Right ventricle myocardium inferior (tissue), 1 donor: ENCODE measurements at regions not wholly inside any gene's neighbourhood (a gene's known extent, or its start where the extent isn't known, plus 50 kb on each side); places are given as distances from the start of the nearest gene placed in this dataset.

ENCODE experiments used
- ATAC-seq: fragments of 200-7000 bp; cut with Tn5 transposase; one replicate; pipeline ENCODE4 v1.9.1; 2020; ENCODE audit warnings: mild to moderate bottlenecking, moderate library complexity
- DNase-seq: peaks from one replicate; pipeline ENCODE4 v3.0.0; 2021; ENCODE audit errors: missing footprints
- intact Hi-C: fragments of 100-400 bp; cut with DNase I; formaldehyde crosslinking; loops from one replicate; pipeline ENCODE4 v1.11.0; 2022
- donor health status: DM: no; HTN: yes; CAD: no; lungs with severe emphysema.

- intact Hi-C loops = no loop called here
- ATAC-seq = no peak
Observed at GRCh38 chr5:63596254-63596653, 366.0 kb downstream of the HTR1A start.

DNA sequence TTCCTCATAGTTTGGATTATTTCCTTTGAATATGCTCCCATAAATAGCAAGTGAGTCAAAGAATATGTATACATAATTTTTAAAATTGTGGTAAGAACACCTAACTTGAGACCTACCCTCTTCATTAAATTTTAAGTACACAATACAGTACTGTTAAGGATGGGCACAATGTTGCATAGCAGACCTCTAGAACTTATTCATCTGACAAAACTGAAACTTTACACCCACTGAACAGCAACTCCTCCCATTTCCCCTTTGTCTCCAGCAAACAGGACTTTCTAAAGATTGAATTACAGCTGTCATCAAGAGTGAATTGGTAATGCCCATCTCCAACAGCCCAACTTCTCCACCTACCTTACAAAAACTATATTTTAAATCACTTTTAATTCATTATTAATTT lies 388.9 kb downstream of the HTR1A start:
- no peak for ATAC-seq
- DNase-seq = no peak
- intact Hi-C loops = no loop called here

More at GRCh38 chr5:63596254-63596653, 366.0 kb downstream of the HTR1A start:
- no peak for DNase-seq

GRCh38 chr5:63572740-63573139 lies 389.5 kb downstream of the HTR1A start:
- intact Hi-C loops = no loop called here
- DNase-seq (no peak), ATAC-seq (no peak)

- ATAC-seq = no peak
- intact Hi-C loops = no loop called here
- DNase-seq = no peak
Observed at GRCh38 chr5:63570752-63571151, 391.5 kb downstream of the HTR1A start.

- DNase-seq = no peak
- ATAC-seq = no peak
- intact Hi-C loops = no loop called here
Observed at GRCh38 chr5:63564789-63565188, 397.5 kb downstream of the HTR1A start.

DNA sequence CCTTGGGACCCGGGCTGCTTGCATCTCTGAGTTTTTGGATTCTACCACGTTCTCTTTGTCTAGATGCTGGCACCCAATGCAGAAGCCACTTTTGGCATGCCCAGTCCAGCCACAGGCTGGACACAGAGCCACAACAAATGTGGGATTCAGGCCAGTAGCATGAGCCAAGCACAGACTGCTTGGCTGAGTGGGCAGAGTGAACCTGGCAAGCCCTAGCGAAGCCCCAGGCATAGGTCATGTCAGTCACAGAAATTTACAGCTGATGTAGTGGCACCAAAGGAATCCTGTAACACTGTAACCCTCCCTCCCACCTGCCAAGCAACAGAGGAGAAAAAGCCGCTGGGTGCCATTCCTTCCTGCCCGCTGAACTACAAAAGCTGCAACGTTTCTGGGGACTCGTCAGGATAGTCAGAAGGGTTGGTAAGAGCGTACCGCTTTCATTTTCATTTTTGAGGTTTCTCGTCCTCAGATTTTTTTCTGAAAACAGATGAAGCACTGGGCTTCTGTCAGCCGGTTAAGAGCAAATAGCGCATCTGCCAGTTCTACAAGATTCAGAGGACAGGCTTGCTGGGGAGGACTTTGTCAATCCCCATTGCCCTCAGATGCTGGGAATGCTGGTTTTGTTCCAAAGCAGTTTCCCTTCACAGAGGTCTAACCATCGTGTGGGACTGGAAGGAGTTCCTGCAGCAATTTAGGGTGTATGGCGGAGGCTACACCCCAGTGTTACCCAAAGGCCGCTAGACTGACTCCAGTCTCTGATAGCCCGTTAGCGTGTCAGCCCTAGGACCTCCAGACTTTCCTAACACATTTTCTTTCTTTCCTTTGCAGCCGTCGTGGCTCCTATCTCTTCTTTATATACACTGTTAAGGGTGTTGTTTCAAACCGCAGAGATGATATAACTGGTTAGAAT lies 399.0 kb downstream of the HTR1A start:
- no peak for DNase-seq
- ATAC-seq = no peak
- intact Hi-C loops = no loop called here

- DNase-seq (no peak), ATAC-seq (no peak)
- intact Hi-C loops = no loop called here
Observed at GRCh38 chr5:63555874-63556273, 406.4 kb downstream of the HTR1A start.

GRCh38 chr5:63554191-63554590 lies 408.1 kb downstream of the HTR1A start:
- DNase-seq = no peak
- no peak for ATAC-seq
- intact Hi-C loops = no loop called here

- intact Hi-C loops = no loop called here
- no peak for ATAC-seq
- DNase-seq = no peak
Observed at GRCh38 chr5:63553073-63553472, 409.2 kb downstream of the HTR1A start.

GRCh38 chr5:63535840-63536602 lies 426.2 kb downstream of the HTR1A start:
- intact Hi-C loops = no loop called here
- no peak for ATAC-seq
- DNase-seq = no peak

DNA sequence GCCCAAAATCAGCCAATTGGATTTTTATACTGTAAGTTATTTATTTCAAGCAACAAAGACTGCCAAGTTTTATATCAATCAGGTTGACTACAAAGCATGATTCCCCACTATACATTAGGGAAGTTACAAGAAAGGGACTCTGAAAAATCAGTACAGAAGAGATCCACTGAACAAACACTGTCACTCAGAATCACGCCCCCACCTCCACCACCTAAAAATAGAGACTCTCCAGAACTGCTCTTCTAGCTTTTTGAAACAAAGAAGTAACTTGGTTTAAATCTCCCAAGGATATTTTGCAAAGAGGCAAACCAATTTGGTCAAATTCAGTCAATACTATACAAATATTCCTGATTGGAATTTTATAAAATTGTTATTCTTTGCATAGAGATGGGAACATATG lies 438.0 kb downstream of the HTR1A start:
- ATAC-seq = no peak
- DNase-seq = no peak
- intact Hi-C loops = no loop called here

DNA sequence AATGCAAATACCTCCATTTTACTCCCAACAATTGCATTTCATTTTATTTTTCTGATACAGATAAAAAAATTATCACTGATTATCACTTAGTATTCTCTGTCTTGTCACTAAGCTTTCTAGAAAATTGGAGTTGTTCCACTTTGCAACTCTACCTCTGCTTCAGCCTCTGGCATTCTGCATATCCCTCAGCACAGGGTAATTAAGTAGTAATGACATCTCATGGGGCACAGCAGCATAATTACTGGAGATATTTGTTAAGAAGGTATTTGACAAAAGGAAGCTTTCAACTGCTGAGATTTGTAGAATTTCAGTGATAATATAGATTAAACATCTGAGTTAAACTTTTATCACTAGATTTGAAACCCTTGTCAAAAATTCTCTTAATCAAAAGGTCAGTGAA lies 446.2 kb downstream of the HTR1A start:
- DNase-seq = no peak
- ATAC-seq = no peak
- intact Hi-C loops = no loop called here

- intact Hi-C loops = no loop called here
- ATAC-seq (no peak), DNase-seq (no peak)
Observed at GRCh38 chr5:63500242-63500641, 462.0 kb downstream of the HTR1A start.

GRCh38 chr5:63495225-63495624 lies 467.0 kb downstream of the HTR1A start:
- ATAC-seq (no peak), DNase-seq (no peak)
- intact Hi-C loops = no loop called here

DNA sequence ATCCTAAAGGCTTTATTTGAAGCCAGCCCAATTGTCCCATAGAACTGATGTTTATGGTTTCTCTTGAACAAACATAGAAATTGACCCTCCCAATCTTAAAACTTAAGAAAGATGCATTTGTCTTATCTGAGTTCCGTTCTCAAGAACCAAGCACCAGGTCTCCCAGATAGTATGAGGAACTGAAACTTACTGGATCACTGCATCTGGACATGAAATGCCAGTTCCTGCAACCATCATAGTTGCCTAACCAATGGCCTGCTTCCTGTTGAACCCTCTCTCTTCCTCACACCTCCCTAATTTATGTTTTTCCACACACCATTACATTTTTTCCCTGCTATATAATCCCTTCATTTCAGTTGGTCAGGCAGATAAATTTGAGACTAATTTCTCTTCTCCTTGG lies 478.9 kb downstream of the HTR1A start:
- intact Hi-C loops = no loop called here
- DNase-seq = no peak
- ATAC-seq = no peak

DNA sequence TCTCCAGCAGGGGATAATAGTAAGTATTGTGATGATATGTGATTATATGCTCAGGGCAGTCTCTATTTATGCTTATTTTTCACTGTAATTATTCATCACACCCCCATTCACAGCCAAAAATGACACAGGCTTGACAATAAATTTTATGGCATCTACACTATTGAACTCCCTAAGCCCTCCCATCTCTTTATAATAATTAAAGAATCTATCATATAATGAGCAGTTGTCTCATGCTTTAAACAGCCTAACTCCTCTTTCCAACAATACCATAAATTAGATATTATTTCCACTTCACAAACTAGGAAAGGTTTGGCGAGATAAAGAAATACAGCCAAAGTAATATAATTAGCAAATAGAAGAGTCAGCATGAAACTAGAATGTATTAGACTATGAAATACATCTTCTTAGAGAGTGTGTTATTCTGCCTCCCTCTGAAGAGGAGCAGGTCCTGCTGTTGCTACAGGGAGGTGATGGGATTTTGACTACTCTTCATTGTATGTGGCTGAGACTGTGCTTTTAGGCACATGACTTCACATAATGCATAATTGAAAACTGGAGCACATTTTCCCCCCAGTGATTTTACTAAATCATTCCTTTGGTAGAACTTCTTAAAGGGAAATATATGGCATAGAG lies 488.8 kb downstream of the HTR1A start:
- intact Hi-C loops = no loop called here
- no peak for ATAC-seq
- DNase-seq = no peak

DNA sequence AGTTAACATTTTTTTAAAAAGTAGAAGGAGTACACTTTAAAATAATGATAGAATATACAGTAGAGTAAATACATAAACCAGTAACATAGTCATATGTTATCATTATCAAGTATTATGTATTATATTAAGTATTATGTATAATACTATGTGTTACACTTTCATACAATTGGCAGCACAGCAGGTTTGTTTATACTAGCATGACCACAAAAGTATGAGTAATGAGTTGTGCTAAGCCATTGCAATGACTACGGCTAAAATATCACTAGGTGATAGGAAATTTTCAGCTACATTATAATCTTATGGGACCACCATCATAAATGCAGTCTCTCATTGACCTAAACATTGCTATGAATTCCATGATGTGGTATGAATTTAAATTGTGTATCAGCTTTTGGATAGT lies 506.0 kb downstream of the HTR1A start:
- intact Hi-C loops = no loop called here
- no peak for DNase-seq
- no peak for ATAC-seq

GRCh38 chr5:63451188-63451587 lies 511.1 kb downstream of the HTR1A start:
- no peak for ATAC-seq
- intact Hi-C loops = no loop called here
- DNase-seq = no peak

DNA sequence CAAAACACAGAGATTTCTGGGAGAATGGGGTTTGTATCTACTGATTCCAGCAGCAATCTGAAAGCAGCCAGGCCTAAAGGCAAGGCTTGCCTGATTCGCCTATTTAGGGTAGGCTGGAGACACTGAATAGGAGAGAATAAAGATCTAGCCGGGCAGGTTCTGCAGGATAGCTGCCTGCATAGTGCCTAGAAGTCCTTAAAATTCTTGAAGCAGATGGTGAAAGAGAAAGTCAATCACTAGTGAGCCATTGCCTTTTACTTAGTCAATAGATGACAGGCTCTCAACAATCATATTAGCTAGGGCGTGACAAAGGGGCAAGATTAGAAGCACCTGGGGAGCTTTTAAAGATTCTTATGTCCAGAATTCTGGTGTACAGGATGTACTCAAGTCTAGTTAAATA lies 522.7 kb downstream of the HTR1A start:
- ATAC-seq = no peak
- no peak for DNase-seq
- intact Hi-C loops = no loop called here

- intact Hi-C loops = no loop called here
- DNase-seq = no peak
- no peak for ATAC-seq
Observed at GRCh38 chr5:63409737-63410136, 552.5 kb downstream of the HTR1A start.
